HG03066 (cell line): ENCODE measurements at regions not wholly inside any gene's neighbourhood (a gene's known extent, or its start where the extent isn't known, plus 50 kb on each side); places are given as distances from the start of the nearest gene placed in this dataset.

ENCODE experiments used
- ATAC-seq: cut with Tn5 transposase; IDR thresholded peaks from one replicate; pipeline ENCODE4 v1.9.1; 2021; ENCODE audit warnings: low read depth; ENCODE audit not compliant: unreplicated experiment

DNA sequence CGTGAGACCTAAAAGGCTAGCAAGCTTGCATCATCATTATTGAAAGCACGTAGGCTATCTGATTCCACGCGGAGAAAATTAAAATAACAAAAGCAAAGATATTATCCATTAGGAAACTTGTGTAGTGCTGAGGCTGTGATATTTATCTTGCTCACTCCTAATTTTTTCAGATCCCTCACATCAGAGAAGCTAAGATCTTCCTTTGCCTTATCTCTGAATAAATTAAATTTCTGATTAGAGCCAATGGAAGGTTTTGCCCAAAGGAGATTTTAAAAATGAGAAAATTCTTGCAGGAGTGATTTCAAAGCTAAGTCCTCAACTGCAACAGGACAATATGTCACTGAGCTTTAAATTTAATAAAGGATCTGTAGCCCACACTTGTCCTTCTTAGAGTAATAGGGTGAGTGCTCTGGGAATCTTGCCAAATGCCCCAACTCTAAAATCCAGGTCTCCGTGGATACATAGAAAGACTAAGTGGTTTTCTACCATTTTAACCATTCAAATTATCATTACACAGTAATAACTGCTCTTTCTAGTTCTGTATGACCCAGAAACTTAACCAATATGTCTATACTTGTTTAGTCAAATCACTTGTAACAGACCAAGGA is 295.0 kb downstream of the CAAP1 start:
- no peak for ATAC-seq

DNA sequence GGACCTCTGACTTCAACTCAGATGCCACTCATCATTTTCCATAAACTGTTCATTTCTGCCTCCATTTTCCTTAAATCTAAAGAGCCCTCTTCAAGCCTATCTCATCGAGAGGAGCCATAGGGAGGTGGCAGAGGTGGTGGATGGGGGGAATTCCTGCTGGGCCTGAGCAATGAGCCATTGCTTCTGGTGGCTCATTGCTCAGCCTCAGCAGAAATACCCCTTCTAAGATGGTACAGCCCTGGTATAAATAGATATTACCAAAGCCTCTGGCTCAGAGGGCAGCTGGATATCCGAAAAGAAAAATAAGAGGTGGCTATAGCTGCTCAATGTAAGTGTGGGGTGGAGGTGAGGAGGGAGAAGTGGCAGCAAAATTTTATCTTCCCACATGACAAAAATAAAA is 313.5 kb downstream of the CAAP1 start:
- ATAC-seq, result no peak

GRCh38 chr9:26574898-26575440 is 317.6 kb downstream of the CAAP1 start:
- no peak for ATAC-seq

GRCh38 chr9:26574256-26574655 is 318.3 kb downstream of the CAAP1 start:
- no peak for ATAC-seq

DNA sequence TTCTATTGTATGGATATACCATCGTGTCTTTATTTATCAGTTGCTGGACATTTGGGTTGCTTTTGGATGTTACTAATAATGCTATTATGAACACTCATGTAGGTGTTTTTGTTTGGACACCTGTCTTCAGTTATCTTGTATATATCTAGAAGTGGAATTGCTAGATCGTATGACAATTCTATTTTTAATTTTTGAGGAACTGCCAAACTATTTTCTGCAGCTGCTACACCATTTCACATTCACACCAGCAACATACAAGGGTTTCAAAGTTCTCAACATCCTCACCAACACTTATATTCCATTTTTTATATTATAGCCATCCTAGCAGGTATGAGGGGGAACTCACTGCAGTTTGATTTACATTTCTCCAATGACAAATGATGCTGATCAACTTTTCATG is 324.6 kb downstream of the CAAP1 start:
- no peak for ATAC-seq

- ATAC-seq, result no peak
Observed at GRCh38 chr9:26566141-26566540, 326.5 kb downstream of the CAAP1 start.

DNA sequence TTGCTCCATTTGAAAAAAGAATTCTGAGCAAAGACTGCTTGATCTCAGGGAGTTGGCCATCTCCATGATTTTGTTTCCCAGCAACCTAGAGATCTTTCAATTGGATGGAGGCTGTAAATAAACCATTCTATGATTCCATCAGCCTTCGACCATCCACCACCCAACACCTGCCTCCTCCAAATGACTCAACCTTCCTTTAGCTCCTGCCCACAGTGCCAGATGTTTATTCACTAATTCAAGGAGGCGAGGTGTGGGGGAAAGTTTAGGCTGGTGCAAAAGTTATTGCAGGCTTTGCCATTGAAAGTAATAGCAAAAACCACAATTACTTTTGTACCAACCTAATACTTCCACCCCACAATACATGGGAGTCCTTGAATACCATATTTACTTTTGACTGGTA is 327.5 kb downstream of the CAAP1 start:
- no peak for ATAC-seq

DNA sequence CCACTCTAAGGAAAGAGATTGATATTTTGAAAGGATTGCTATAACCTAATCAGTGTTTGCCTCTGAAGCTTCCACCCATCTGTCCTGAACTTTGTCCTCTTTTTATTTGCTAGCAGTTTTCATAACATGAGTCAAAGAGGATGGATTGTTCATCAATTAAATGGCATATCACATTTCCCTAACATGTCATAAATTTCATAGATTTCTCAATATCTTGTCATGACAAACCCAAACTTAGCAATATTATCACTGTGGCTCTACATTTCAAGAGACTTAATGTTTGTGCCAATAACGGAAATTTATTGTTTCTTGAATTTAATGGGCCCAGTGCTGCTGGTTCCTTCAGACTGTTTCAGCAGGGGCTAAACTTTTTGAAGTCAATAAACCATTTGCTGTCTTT is 330.3 kb downstream of the CAAP1 start:
- ATAC-seq, result no peak

- ATAC-seq, result no peak
Observed at GRCh38 chr9:26561928-26562327, 330.7 kb downstream of the CAAP1 start.

GRCh38 chr9:26559506-26559905 is 333.1 kb downstream of the CAAP1 start:
- ATAC-seq, result no peak

GRCh38 chr9:26551971-26552370 is 340.6 kb downstream of the CAAP1 start:
- no peak for ATAC-seq

DNA sequence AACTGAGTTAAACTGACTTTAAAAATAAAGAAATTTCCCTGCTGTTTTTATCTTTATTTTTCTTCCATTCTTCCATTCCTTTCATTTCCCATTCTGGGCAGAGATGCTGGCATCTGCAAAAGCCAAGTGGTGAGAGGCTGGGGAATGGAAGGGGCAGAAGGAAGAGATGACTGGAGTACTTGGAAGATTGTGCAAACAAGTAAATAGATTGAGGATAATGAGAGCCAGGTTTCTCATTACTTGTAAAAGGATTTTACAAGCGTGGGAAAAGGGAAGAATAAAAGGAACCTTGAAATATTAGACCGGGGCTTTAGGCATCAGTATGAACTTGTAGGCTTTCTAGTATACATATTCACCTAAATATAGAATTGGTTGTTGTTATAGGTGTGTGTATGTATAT is 341.2 kb downstream of the CAAP1 start:
- ATAC-seq, result no peak

- ATAC-seq, result no peak
Observed at GRCh38 chr9:26548781-26549290, 343.8 kb downstream of the CAAP1 start.

DNA sequence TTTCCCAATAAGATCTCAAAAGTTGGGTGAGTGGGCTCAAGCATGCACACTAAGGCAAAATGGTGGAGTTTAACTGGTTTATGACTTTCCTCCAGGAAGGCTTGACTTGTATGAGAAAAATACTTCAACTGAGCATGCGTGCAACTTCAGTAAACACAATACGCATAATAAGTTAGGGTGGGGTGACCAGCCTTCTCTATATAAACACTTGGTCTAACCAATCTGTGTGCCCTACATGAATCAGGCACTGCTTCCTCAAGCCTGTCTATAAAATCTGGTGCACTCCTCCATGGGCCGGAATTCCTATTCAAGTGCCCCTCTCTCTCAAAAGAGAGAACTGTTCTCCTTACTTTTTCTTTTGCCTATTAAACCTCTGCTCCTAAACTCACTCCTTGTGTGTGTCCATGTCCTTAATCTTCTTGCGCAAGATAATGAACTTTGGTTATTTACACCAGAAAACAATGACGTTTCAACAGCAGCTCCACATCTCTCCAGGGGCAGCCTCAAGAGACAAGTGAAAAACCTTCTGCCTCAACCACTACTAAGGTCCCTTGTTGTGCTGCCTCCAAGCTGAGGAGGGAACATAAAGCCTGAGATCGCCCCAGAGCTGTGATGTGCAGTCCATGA is 352.6 kb downstream of the CAAP1 start:
- no peak for ATAC-seq

GRCh38 chr9:26537211-26537610 is 355.4 kb downstream of the CAAP1 start:
- ATAC-seq, result no peak

GRCh38 chr9:26535151-26535550 is 357.5 kb downstream of the CAAP1 start:
- ATAC-seq, result no peak

GRCh38 chr9:26530841-26531240 is 361.8 kb downstream of the CAAP1 start:
- ATAC-seq, result no peak

DNA sequence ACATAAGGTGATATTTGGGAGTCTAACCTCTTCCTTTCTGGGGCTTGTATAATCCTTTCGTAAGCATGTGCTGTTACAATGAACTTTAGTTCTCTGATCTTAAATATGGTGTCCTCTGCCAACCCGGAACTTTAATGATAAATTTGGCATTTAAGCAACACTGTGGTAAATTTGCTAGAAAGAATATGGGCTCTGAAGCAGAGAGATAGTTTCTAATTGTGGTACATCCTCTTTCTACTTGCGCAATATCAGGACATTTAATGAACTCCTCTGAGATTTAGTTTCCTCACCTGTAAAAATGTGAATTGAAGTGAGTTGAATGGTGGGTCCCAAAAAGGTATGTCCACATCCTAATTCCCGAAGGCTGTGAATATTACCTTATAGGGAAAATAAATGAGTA is 364.7 kb downstream of the CAAP1 start:
- ATAC-seq, result no peak

- no peak for ATAC-seq
Observed at GRCh38 chr9:26524267-26524666, 368.3 kb downstream of the CAAP1 start.

DNA sequence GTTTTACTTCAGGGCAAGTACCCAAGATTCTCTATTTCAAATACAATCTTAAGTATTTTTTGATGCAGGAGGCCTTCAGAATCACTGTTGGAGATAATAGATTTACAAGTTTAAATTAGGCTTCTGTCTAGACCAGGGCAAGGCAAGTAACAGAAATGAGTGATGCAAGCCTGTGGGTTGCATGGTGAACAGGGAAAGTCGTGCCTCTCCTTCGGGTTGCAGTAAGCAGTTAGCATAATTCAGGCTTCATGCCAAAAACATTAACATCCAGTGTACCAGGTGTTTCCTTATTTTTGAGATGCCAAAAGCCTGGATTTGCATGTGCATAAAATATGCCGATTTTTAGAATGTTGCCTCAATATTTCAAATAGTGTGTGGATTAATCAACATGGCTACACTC is 369.0 kb downstream of the CAAP1 start:
- ATAC-seq, result no peak

DNA sequence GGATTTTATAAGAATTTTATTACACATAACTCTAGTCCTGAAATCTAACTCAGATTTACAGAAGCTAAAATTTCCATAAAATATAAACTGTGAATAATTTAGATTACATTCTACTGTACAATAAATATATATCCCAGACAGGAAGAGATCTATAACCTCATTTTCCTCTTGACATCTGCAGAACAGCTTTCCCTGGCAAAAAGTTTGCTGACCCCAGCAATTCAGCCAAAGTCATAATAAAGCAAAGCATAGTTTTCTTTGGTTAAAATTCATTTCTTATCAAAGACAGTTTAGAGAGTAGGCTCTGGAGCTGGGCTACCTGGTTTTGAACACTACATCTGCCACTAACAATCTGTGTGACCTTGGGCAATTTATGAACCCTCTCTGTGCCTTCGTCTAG is 372.5 kb downstream of the CAAP1 start:
- ATAC-seq, result no peak

DNA sequence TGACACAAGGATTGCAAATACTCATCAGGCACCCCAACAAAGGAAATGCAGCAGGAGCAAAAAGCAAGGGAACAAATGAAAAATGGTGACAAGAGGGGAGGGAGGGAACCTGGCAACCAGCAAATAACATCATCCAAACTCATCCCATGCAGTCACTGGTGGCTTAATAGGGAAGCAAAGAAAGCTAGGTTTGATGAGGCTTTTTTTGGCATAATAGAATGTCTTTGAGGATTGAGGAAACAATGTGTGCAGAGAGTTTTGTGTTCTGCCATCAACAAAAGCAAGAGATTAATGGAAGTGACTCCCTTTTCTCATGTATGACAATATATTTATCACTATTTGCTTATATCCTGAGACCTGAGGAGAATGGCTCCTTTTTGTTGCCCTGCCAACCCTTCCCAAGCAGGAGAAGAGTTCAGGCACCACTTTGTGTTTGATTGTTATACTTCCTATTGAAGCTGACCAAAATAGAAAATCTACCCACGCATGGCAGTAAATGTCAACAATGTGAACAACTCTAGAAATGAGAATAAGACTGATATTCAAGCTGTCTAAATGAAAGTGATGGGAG is 375.7 kb downstream of the CAAP1 start:
- ATAC-seq, result no peak
